Endothelial cell of umbilical vein (primary cell): ENCODE measurements at regions not wholly inside any gene's neighbourhood (a gene's known extent, or its start where the extent isn't known, plus 50 kb on each side); places are given as distances from the start of the nearest gene placed in this dataset.

Experiments used
- BruUV-seq: library from RNA; stranded (reverse); fragments of 400-500 nt; replicated peaks from 2 replicates; lab custom pipeline; 2021; lab: Mats Ljungman, UMichigan
- CTCF ChIA-PET: fragments of 300-600, 350-600 bp; sonication (Branson Sonifier 250); formaldehyde crosslinking; loops from one replicate; lab custom pipeline; 2021; ENCODE audit warnings: antibody characterized with exemption, inconsistent platforms; lab: Charles Lee
- POLR2A ChIA-PET: fragments of 300-600, 350-600 bp; sonication (Branson Sonifier 250); formaldehyde crosslinking; loops from one replicate; lab custom pipeline; 2021; ENCODE audit warnings: antibody characterized with exemption, inconsistent platforms; lab: Charles Lee
- DNase-seq: peaks from one replicate; pipeline ENCODE4 v3.0.0-alpha.2; 2011; ENCODE audit warnings: low read depth, low spot score
- FAIRE-seq: peaks from 2 replicates; lab custom pipeline; 2011; peaks lifted over from hg19 to GRCh38; lab: Jason Lieb, UNC
- H2AFZ ChIP-seq: 2 replicates; pipeline ENCODE4 v1.6.0; 2012; ENCODE audit warnings: low read depth, low read length, control low read depth, inconsistent platforms
- H3K27ac ChIP-seq: 2 replicates; pipeline ENCODE4 v1.5.1; 2011; ENCODE audit warnings: low read depth, mild to moderate bottlenecking, control low read depth, low read length, moderate library complexity; ENCODE audit not compliant: insufficient read depth
- H3K27me3 ChIP-seq, 2 experiments: 2 replicates each; pipeline versions ENCODE4 v1.6.0 to v1.6.1; 2011; ENCODE audit warnings: low read length in 2 of 2, mixed read lengths in 1 of 2; ENCODE audit not compliant: control insufficient read depth in 2 of 2, insufficient read depth in 2 of 2
- H3K36me3 ChIP-seq, 2 experiments: 2 replicates in 1 of 2; 3 replicates in 1 of 2; pipeline ENCODE4 v1.5.1; 2011; ENCODE audit warnings: low read length in 2 of 2, mild to moderate bottlenecking in 1 of 2, moderate library complexity in 1 of 2; ENCODE audit not compliant: control insufficient read depth in 2 of 2, insufficient read depth in 2 of 2; ENCODE audit errors: extremely low read depth in 1 of 2
- H3K4me1 ChIP-seq: 3 replicates; pipeline ENCODE4 v1.5.1; 2011; ENCODE audit warnings: mild to moderate bottlenecking, low read length; ENCODE audit not compliant: control insufficient read depth, insufficient read depth; ENCODE audit errors: extremely low read depth
- H3K4me2 ChIP-seq: 2 replicates; pipeline ENCODE4 v1.6.1; 2011; ENCODE audit warnings: low read length, control low read depth, mixed read lengths; ENCODE audit not compliant: insufficient read depth
- H3K4me3 ChIP-seq, 3 experiments: fragments of 200-600 bp in 1 of 3; sonication (generic), shearing (Covaris generic) in 1 of 3; replicated peaks in 1 of 3; 2 replicates each; pipeline ENCODE4 v1.5.1; 2011 to 2016; ENCODE audit warnings: control low read depth in 3 of 3, low read length in 3 of 3, mild to moderate bottlenecking in 2 of 3, inconsistent platforms in 1 of 3, low read depth in 1 of 3, moderate library complexity in 1 of 3; ENCODE audit not compliant: insufficient read depth in 1 of 3
- H3K79me2 ChIP-seq: 2 replicates; pipeline ENCODE4 v1.6.0; 2012; ENCODE audit warnings: low read length, inconsistent platforms; ENCODE audit not compliant: control insufficient read depth, insufficient read depth
- H3K9ac ChIP-seq: replicated peaks from 2 replicates; pipeline ENCODE3; 2011; ENCODE audit warnings: low read length, control low read depth; ENCODE audit not compliant: insufficient read depth; ENCODE audit errors: extremely low read depth
- H3K9me1 ChIP-seq: replicated peaks from 3 replicates; pipeline ENCODE4 v1.6.0; 2011; ENCODE audit warnings: mild to moderate bottlenecking, low read length; ENCODE audit not compliant: control insufficient read depth, insufficient read depth; ENCODE audit errors: extremely low read depth
- H3K9me3 ChIP-seq: replicated peaks from 2 replicates; pipeline ENCODE4 v1.5.1; 2012; ENCODE audit warnings: low read length, inconsistent platforms; ENCODE audit not compliant: control insufficient read depth, insufficient read depth
- H4K20me1 ChIP-seq: replicated peaks from 2 replicates; pipeline ENCODE3; 2011; ENCODE audit warnings: mild to moderate bottlenecking, low read length; ENCODE audit not compliant: control insufficient read depth, insufficient read depth; ENCODE audit errors: extremely low read depth
- EZH2 ChIP-seq: IDR thresholded peaks from 2 replicates; pipeline ENCODE4 v1.6.1; 2012; ENCODE audit warnings: borderline replicate concordance, low read depth, mild to moderate bottlenecking, moderate library complexity, low read length, inconsistent platforms; ENCODE audit not compliant: severe bottlenecking
- FOS ChIP-seq: IDR thresholded peaks from 2 replicates; pipeline ENCODE4 v1.6.1; 2011; ENCODE audit warnings: mild to moderate bottlenecking, low read length, moderate library complexity, borderline replicate concordance; ENCODE audit not compliant: insufficient read depth
- GATA2 ChIP-seq: IDR thresholded peaks from 2 replicates; pipeline ENCODE4 v1.7.0; 2011; ENCODE audit warnings: low read depth, mild to moderate bottlenecking, moderate library complexity, mixed read lengths, low read length; ENCODE audit not compliant: insufficient read length, insufficient read depth
- JUN ChIP-seq: IDR thresholded peaks from 2 replicates; pipeline ENCODE4 v1.6.1; 2011; ENCODE audit warnings: borderline replicate concordance, low read depth; ENCODE audit not compliant: insufficient read length, insufficient read depth
- MAX ChIP-seq: IDR thresholded peaks from 2 replicates; pipeline ENCODE4 v1.6.1; 2011; ENCODE audit not compliant: insufficient read depth, insufficient read length
- MYC ChIP-seq: IDR thresholded peaks from one replicate; pipeline ENCODE4 v1.6.1; 2011; ENCODE audit warnings: mild to moderate bottlenecking, low read depth, low read length
- POLR2A ChIP-seq: IDR thresholded peaks from 2 replicates; pipeline ENCODE4 v1.6.1; 2012; ENCODE audit warnings: low read depth, mild to moderate bottlenecking, control low read depth, low read length
- POLR2AphosphoS5 ChIP-seq: IDR thresholded peaks from 2 replicates; pipeline ENCODE4 v1.6.1; 2012; ENCODE audit warnings: low read depth, mild to moderate bottlenecking, control low read depth, low read length, moderate library complexity; ENCODE audit not compliant: insufficient read depth
- dilution Hi-C: fragments of 300-500 bp; cut with MboI; formaldehyde crosslinking; loops from one replicate; pipeline ENCODE4 v1.15.0; 2019; ENCODE audit warnings: low sequenced_read_pairs; ENCODE audit not compliant: extremely low pct_ligation_motif_present
- intact Hi-C: fragments of 100-400 bp; cut with micrococcal nuclease; formaldehyde crosslinking; loops from one replicate; pipeline ENCODE4 v1.10.0; 2022
- TF ChIP-seq, protein P1 (sequence below), 2 donors: IDR thresholded peaks; 1 replicate in 1 of 2; 2 replicates in 1 of 2; pipeline ENCODE4 v1.5.1; 2011; ENCODE audit warnings: low read length in 2 of 2, mild to moderate bottlenecking in 2 of 2, moderate library complexity in 2 of 2, control low read depth in 1 of 2, inconsistent platforms in 1 of 2, low read depth in 1 of 2; ENCODE audit not compliant: insufficient read depth in 1 of 2; ENCODE audit errors: extremely low read depth in 1 of 2

DNA sequence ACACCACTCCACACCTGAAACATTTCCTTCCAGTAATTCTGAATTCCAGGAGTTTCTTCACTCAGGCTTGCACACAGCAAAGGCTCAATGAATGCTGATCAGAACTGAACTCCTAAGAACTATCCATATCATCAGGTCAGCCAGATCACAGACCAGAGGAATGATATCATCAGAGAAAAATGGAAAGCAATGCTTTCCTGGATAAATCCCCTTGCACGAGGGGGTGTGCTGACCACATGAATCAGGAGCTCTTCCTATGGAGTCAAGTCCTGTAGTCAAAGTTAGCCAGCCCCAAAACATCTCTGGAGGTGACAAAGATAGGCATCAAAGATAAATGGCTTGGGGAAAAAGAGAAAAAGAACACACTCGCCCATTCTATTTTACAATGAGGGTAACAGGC is 83.8 kb upstream of the ACVR2A start:
- ChIA-PET POLR2A (no interaction called here), CTCF (no interaction called here)
- dilution Hi-C loops: no loop called here
- Histone ChIP-seq H3K9me3 (no peaks in the 10 kb centered on the region), H3K36me3 (no peaks in the 10 kb centered on the region), H3K27me3 (no peaks in the 10 kb centered on the region), H4K20me1 (no peaks in the 10 kb centered on the region), H3K9ac (no peak overlapping the region), H3K9me1 (no peaks in the 10 kb centered on the region), H3K4me3 (no peak overlapping the region), H3K79me2 (no peaks in the 10 kb centered on the region), H3K27ac (no peak overlapping the region), H3K4me2 (no peak overlapping the region), H3K4me1 (no peaks in the 10 kb centered on the region), H2AFZ (no peak overlapping the region)
- FAIRE-seq (no peak), DNase-seq (no peak)
- no TSS peak for BruUV-seq
- TF ChIP-seq, protein P1, sequence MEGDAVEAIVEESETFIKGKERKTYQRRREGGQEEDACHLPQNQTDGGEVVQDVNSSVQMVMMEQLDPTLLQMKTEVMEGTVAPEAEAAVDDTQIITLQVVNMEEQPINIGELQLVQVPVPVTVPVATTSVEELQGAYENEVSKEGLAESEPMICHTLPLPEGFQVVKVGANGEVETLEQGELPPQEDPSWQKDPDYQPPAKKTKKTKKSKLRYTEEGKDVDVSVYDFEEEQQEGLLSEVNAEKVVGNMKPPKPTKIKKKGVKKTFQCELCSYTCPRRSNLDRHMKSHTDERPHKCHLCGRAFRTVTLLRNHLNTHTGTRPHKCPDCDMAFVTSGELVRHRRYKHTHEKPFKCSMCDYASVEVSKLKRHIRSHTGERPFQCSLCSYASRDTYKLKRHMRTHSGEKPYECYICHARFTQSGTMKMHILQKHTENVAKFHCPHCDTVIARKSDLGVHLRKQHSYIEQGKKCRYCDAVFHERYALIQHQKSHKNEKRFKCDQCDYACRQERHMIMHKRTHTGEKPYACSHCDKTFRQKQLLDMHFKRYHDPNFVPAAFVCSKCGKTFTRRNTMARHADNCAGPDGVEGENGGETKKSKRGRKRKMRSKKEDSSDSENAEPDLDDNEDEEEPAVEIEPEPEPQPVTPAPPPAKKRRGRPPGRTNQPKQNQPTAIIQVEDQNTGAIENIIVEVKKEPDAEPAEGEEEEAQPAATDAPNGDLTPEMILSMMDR (IDR thresholded peaks at IDR 0.05; ENCODE audit: extremely low read depth in 1 of 2, insufficient read depth in 1 of 2, low read depth in 1 of 2, low read length in 2 of 2): no peak
- TF ChIP-seq JUN (no peak), POLR2AphosphoS5 (no peak), EZH2 (no peak), MAX (no peak), FOS (no peak), GATA2 (no peak), MYC (no peak), POLR2A (no peak)
- intact Hi-C loops: no loop called here
